Parathyroid adenoma (tissue), 2 donors: ENCODE measurements at regions not wholly inside any gene's neighbourhood (a gene's known extent, or its start where the extent isn't known, plus 50 kb on each side); places are given as distances from the start of the nearest gene placed in this dataset.

ENCODE experiments used
- H2AFZ ChIP-seq: fragments of 300-600 bp; sonication (generic); one replicate; pipeline ENCODE4 v1.7.0; 2017; ENCODE audit warnings: antibody characterized with exemption, mild to moderate bottlenecking
- H3K27ac ChIP-seq: fragments of 300-600 bp; sonication (generic); one replicate; pipeline ENCODE4 v1.7.0; 2017
- H3K27me3 ChIP-seq: fragments of 300-600 bp; sonication (generic); one replicate; pipeline ENCODE4 v1.7.0; 2017; ENCODE audit warnings: low read length; ENCODE audit not compliant: control insufficient read depth, insufficient read depth
- H3K36me3 ChIP-seq: fragments of 300-600 bp; sonication (generic); one replicate; pipeline ENCODE4 v1.7.0; 2017; ENCODE audit warnings: low read length; ENCODE audit not compliant: control insufficient read depth, insufficient read depth
- H3K4me1 ChIP-seq: fragments of 300-600 bp; sonication (generic); one replicate; pipeline ENCODE4 v1.7.0; 2017; ENCODE audit warnings: control low read depth
- H3K4me2 ChIP-seq: fragments of 300-600 bp; sonication (generic); one replicate; pipeline ENCODE4 v1.7.0; 2017; ENCODE audit warnings: low read length
- H3K4me3 ChIP-seq: fragments of 300-600 bp; sonication (generic); one replicate; pipeline ENCODE4 v1.7.0; 2017; ENCODE audit warnings: low read depth, low read length
- H3K79me2 ChIP-seq: fragments of 300-600 bp; sonication (generic); one replicate; pipeline ENCODE4 v1.7.0; 2017; ENCODE audit warnings: control low read depth
- H3K9ac ChIP-seq: fragments of 300-600 bp; sonication (generic); one replicate; pipeline ENCODE4 v1.7.0; 2017; ENCODE audit warnings: mild to moderate bottlenecking
- H3K9me3 ChIP-seq: fragments of 300-600 bp; sonication (generic); one replicate; pipeline ENCODE4 v1.7.0; 2017; ENCODE audit warnings: low read length; ENCODE audit not compliant: control insufficient read depth
- TF ChIP-seq, protein P1 (sequence below): fragments of 300-600 bp; sonication (generic); IDR thresholded peaks from one replicate; pipeline ENCODE4 v1.7.0; 2017; ENCODE audit warnings: antibody characterized with exemption, mild to moderate bottlenecking
- donor health status: primary hyperparathyroidism.

DNA sequence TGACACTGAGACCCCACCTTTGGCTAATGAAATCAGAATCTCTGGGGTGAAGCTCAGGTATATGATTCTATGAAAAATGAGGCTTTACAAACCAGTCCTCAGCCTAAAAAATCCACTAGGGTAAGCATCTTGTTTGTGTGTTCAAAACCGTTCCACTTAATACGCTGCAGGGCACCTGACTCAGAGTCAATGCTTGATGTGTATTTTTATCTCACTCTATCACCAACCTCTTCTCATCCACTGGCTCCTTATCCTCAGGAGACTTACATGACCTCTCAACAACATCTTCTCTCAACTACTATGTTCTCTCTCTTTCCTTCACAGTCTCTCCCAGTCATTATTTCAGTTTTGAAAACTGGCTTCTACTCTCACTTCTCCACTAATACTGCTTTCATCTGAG lies 153.3 kb upstream of the KCNN2 start:
- Histone ChIP-seq H3K27ac (no peak overlapping the region), H3K9ac (no peak overlapping the region)
- TF ChIP-seq, protein P1, sequence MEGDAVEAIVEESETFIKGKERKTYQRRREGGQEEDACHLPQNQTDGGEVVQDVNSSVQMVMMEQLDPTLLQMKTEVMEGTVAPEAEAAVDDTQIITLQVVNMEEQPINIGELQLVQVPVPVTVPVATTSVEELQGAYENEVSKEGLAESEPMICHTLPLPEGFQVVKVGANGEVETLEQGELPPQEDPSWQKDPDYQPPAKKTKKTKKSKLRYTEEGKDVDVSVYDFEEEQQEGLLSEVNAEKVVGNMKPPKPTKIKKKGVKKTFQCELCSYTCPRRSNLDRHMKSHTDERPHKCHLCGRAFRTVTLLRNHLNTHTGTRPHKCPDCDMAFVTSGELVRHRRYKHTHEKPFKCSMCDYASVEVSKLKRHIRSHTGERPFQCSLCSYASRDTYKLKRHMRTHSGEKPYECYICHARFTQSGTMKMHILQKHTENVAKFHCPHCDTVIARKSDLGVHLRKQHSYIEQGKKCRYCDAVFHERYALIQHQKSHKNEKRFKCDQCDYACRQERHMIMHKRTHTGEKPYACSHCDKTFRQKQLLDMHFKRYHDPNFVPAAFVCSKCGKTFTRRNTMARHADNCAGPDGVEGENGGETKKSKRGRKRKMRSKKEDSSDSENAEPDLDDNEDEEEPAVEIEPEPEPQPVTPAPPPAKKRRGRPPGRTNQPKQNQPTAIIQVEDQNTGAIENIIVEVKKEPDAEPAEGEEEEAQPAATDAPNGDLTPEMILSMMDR, result no peak

DNA sequence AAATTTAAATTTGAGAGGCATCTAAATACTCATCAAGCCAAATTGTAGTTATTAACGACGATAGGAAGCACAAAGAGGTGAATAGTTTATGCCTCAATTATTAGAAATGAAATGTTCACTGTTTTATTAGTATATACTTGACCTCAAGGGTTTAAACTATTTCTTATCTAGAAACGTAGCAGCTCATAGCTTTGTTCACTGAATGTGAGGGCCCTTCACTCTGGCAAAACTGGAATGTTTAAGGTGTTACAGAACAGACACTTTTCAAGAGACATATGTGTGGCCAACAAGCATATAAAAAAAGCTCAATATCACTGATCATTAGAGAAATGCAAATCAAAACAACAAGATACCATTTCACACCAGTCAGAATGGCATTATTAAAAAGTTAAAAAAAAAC lies 151.2 kb upstream of the KCNN2 start:
- TF ChIP-seq, protein P1, result no peak
- no peaks in the 10 kb centered on the region for H3K27me3 ChIP-seq
- H3K9ac ChIP-seq, result no peak overlapping the region

More for the DNA sequence above, 153.3 kb upstream of the KCNN2 start:
- Histone ChIP-seq H3K4me2 (no peak overlapping the region), H3K4me3 (no peak overlapping the region), H3K9me3 (no peaks in the 10 kb centered on the region), H3K36me3 (no peaks in the 10 kb centered on the region), H3K27me3 (no peaks in the 10 kb centered on the region), H3K4me1 (no peaks in the 10 kb centered on the region), H3K79me2 (no peaks in the 10 kb centered on the region), H2AFZ (no peak overlapping the region)

GRCh38 chr5:114221807-114222206 lies 140.1 kb upstream of the KCNN2 start:
- Histone ChIP-seq H3K4me3 (no peak overlapping the region), H3K4me1 (no peaks in the 10 kb centered on the region), H3K27me3 (no peaks in the 10 kb centered on the region), H3K9ac (no peak overlapping the region), H3K4me2 (no peak overlapping the region), H3K36me3 (no peaks in the 10 kb centered on the region), H3K9me3 (no peaks in the 10 kb centered on the region), H3K79me2 (no peaks in the 10 kb centered on the region), H3K27ac (no peak overlapping the region), H2AFZ (no peak overlapping the region)
- TF ChIP-seq, protein P1, result no peak

More for the DNA sequence above, 151.2 kb upstream of the KCNN2 start:
- no peak overlapping the region for H3K4me2 ChIP-seq
- no peaks in the 10 kb centered on the region for H3K9me3 ChIP-seq
- no peaks in the 10 kb centered on the region for H3K4me1 ChIP-seq
- H3K27ac ChIP-seq, result no peak overlapping the region
- no peak overlapping the region for H3K4me3 ChIP-seq
- no peaks in the 10 kb centered on the region for H3K36me3 ChIP-seq
- no peak overlapping the region for H2AFZ ChIP-seq
- H3K79me2 ChIP-seq, result no peaks in the 10 kb centered on the region

- H2AFZ ChIP-seq, result no peak overlapping the region
- H3K9ac ChIP-seq, result no peak overlapping the region
- H3K4me1 ChIP-seq, result no peaks in the 10 kb centered on the region
- no peaks in the 10 kb centered on the region for H3K79me2 ChIP-seq
- no peak overlapping the region for H3K4me3 ChIP-seq
- no peaks in the 10 kb centered on the region for H3K27me3 ChIP-seq
- H3K36me3 ChIP-seq, result no peaks in the 10 kb centered on the region
- no peaks in the 10 kb centered on the region for H3K9me3 ChIP-seq
- H3K27ac ChIP-seq, result no peak overlapping the region
- TF ChIP-seq, protein P1, result no peak
- H3K4me2 ChIP-seq, result no peak overlapping the region
Measured at GRCh38 chr5:114223866-114224265, 138.0 kb upstream of the KCNN2 start.

- Histone ChIP-seq H3K4me3 (no peak overlapping the region), H3K4me1 (no peaks in the 10 kb centered on the region), H3K27me3 (no peaks in the 10 kb centered on the region), H3K9me3 (no peaks in the 10 kb centered on the region), H3K79me2 (no peaks in the 10 kb centered on the region), H3K4me2 (no peak overlapping the region), H3K36me3 (no peaks in the 10 kb centered on the region), H3K9ac (no peak overlapping the region), H3K27ac (no peak overlapping the region), H2AFZ (no peak overlapping the region)
- TF ChIP-seq, protein P1, result no peak
Measured at GRCh38 chr5:114237766-114238165, 124.1 kb upstream of the KCNN2 start.
